Activated T-cell treated with anti-CD3 and anti-CD28 coated beads for 48 hours (primary cell): ENCODE measurements at regions not wholly inside any gene's neighbourhood (a gene's known extent, or its start where the extent isn't known, plus 50 kb on each side); places are given as distances from the start of the nearest gene placed in this dataset.

Experiments used
- DNase-seq: peaks from one replicate; pipeline ENCODE4 v3.0.0-alpha.2; 2020; ENCODE audit warnings: low read depth

DNA sequence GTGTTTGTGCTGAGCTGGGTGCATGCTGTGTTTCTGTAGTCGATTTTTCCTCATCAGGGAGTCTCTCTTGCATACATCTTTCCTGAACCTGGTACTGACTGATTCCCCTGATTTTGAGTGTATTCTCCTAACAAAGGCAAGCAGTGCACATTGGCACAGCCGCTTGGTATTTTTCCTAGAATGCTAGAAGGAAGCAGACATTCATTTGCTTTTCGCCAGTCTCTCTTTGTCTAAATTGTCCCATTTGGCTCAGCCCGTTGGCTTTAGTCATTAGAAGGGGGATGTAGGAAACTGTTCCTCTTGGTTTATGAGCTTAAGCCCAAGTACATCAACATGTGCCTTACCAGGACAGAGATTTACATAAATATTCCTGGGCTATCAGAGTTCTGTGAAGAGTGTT is 266.1 kb upstream of the TMTC4 start:
- DNase-seq = no peak

DNA sequence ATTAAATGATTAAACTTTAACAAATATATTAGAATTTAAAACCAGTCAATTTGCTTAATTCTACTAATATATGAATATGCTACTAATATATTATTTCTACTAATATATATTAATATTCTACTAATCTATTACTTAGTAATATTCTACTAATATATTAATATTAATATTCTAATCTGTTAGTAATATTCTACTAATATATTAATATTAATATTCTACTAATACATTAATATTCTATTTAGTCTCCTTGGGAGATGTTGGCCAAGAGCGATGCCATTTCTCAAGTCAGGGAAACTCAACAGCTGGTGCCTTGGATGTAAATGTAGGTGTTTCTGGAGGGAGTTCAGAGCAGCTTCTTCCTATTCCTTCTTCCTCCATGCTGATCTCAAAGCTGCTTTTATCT is 259.2 kb upstream of the TMTC4 start:
- DNase-seq = no peak

GRCh38 chr13:100922599-100922998 is 248.0 kb upstream of the TMTC4 start:
- no peak for DNase-seq

- no peak for DNase-seq
Observed at GRCh38 chr13:100921139-100921538, 246.5 kb upstream of the TMTC4 start.

GRCh38 chr13:100917011-100917410 is 242.4 kb upstream of the TMTC4 start:
- no peak for DNase-seq

DNA sequence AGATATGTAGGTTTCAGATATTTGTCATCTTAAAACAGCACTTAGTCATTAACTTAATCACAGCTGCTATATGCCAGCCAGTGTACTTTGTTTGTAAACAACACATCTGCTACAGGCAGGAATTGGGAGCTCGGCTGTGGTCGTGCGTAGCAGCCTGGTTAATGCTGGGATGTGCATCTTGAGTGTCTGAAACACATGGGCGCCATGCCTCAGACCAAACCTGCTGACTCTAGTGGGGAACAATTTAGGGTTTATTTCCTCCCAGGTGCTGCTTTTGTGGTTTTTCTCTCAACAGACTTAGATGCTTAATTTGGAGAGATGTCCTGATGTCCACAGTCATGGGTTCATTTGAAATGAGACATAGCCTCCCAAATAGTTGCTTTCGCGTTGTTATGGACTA is 238.5 kb upstream of the TMTC4 start:
- DNase-seq = no peak

- DNase-seq = no peak
Observed at GRCh38 chr13:100904293-100904976, 229.8 kb upstream of the TMTC4 start.

GRCh38 chr13:100899720-100900316 is 225.2 kb upstream of the TMTC4 start:
- no peak for DNase-seq

DNA sequence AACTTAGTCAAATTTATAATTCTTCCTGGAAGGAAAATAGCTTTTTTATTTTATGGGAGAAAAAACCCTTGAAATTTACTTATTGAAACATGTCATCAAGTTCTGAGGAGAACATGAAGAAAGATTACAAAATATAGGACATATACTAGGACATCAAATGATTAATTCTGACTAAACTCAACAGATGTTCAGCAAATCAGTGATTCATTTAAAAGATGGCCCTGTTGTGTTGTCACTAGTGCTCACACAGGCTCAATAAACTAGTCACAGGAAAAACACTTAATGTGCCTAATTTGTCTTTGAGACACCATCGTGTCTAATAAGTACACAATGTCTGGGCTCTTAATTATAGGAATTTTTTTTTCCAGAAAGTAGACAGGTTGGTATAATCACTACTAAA is 223.8 kb upstream of the TMTC4 start:
- no peak for DNase-seq

DNA sequence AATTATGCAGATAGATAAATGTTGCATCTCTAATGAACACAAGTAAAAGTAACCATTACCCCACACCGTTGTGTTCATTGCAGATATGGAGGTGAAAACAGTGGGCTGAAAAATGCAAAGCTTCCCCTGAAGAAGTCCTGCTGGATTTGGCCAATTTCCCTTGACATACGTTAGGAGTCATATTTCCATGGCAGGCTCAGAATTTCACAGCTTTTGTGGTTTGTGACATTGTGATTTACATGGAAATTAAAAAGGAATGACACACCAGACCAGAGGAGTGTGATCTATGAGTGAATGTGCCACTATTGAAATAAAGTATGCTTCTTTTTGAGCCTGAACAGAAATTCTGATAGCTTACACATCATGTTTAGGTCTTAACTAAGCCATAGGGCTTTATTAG is 221.1 kb upstream of the TMTC4 start:
- no peak for DNase-seq

- no peak for DNase-seq
Observed at GRCh38 chr13:100892981-100893380, 218.4 kb upstream of the TMTC4 start.

- no peak for DNase-seq
Observed at GRCh38 chr13:100890645-100891044, 216.1 kb upstream of the TMTC4 start.

GRCh38 chr13:100887729-100888151 is 213.1 kb upstream of the TMTC4 start:
- DNase-seq = no peak

DNA sequence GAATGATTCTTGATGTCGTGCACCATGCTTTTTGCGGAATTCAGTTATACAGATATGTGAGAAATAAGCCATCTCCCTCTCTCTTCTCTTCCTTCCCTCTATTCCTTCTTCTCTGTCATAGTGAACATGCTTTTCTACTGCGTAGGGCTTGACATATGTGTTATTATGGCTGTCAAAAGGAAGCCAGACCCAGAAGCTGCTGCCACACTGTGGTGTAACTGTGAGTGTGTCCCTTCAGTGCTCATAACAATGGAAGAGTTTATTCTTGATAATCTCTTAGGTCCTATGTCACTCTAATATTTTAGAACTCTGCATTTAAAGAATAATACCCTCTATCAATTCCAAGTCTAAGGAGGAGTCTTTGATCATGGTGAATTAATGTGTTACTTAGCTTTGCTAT is 208.9 kb upstream of the TMTC4 start:
- DNase-seq = no peak

DNA sequence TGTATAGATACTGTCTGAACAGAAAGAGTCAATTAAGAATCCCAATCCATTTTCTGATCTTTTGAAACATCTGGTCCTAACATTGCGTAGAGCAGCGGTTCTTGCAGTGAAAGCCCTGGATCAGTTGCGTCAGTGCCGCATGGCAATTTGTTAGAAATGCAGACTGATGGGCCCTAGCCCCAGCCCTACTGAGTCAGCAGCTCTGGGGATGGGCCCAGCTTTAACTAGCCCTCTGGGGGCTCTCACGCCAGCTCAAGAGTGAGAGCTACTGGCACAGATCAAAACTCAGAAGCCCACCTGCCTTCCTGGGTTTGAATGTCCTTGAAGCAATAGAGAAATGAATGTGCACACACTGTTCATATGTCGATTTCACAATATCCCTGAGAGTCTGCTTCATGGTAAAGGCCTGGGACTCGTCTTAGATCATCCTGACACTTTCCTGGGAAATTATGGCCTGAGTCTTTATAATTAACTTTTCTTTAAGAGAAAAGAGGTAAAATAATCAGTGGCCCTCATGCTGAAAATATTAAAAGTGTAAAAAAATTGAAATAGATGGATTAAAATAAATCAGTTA is 206.8 kb upstream of the TMTC4 start:
- no peak for DNase-seq

DNA sequence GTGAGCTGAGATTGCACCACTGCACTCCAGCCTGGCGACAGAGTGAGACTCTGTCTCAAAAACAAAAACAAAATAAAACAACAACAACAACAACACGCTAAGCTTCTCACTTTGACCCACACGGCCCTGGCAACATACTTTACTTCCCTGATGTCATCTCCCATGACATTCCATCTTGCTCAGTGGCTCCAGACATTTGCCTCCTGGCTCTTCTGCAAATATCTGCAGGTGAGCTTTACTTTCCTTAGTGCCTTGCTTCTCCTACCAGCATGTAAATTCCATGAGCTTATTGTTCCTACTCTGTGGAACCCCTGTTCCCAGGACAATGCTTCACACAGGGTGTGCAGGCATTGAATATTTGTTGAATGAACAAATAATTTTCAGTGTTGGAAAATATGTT is 205.6 kb upstream of the TMTC4 start:
- no peak for DNase-seq

DNA sequence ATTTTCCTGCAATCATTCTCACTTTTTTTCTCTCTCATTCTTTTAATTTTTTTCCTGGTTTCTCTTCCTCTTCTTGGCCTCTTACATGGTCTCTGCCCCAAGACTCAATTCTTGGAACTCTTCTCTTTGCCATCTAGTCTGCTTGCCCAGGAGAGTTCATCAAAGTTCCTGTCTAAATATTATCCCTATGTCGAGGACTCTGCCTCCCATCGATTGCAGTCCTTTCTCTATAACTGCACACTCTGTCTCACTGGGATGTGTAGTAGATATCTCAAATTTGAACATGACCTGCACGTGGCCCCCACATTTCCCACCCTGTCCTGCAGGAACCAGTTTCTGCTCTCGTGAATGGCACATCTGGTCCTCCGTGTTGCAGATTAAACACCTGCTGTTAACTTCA is 204.7 kb upstream of the TMTC4 start:
- DNase-seq = no peak

DNA sequence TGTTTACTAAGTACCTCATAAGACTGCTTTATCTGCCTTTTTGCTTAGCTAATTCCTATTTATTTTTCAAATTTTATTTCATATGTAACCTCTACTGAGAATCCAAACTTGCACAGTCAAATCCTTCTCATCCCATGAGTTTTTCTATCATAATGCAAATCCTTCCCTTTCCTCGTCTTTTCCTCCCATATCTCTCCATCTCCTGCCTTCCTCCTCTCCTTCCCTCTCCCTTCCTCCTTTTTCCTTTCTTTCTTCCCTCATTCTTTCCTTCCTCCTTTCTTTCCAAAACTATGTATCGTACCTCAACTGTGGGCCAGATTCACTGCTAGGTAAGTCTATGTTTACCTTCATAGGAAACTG is 201.4 kb upstream of the TMTC4 start:
- DNase-seq = no peak

DNA sequence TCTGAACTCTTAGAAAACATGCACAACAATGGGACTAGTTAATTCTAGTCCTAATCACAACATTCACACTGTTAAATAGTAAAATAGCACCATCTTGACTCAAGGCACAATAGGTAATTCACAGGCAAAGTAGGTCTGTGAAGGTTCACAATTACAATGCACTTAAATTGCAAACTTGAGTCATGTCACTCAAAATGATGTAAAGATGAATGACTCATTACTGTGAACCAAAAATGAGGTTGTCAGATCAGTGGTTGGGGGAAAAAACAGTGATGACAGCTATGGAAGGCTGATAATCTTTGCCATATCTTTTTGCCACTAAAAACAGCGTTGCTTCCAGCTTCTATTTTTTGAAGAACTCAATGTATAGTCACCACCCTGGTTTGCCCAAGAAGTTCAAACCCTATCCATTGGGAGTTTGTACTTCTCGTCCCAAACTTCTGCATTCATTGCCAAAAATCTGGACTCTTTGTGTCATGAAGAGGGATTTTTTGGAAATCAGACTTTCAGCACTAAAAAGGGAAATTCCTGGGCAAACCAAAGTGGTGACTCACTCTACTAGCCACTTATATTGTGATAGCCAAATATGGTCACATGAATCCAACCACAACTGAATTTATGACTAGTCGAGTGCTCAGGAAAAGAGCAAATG is 200.9 kb upstream of the TMTC4 start:
- peak; percentile 1 for DNase-seq

GRCh38 chr13:100872761-100873160 is 198.2 kb upstream of the TMTC4 start:
- DNase-seq = no peak

GRCh38 chr13:100870898-100871297 is 196.3 kb upstream of the TMTC4 start:
- no peak for DNase-seq

DNA sequence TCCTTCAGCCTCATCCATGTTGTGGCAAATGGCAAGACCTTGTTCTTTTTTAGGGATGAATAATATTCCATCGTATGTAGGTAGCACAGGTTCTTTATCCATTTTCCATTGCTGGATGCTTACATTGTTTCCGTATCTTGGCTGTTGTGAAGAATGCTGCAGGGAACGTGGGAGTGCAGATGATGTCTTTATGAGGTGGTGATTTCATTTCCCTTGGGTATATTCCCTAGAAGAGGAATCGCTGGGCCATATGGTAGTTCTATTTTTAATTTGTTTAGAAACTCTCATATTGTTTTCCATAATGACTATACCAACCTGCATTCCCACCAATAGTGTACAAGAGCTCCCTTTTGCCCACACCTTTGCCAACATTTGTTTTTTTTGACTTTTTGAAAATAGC is 186.3 kb upstream of the TMTC4 start:
- DNase-seq = no peak

- no peak for DNase-seq
Observed at GRCh38 chr13:100859861-100860260, 185.3 kb upstream of the TMTC4 start.
